Small intestine (tissue), 7 donors: ENCODE measurements at regions not wholly inside any gene's neighbourhood (a gene's known extent, or its start where the extent isn't known, plus 50 kb on each side); places are given as distances from the start of the nearest gene placed in this dataset.

Experiments
- DNase-seq, 2 donors: peaks; one replicate each; pipeline versions ENCODE4 v3.0.0 to v3.0.0-alpha.2; 2013
- FAIRE-seq: peaks from 2 replicates; lab custom pipeline; 2012; peaks lifted over from hg19 to GRCh38; lab: Jason Lieb, UNC
- H3K27ac ChIP-seq, 3 donors: one replicate each; pipeline ENCODE4 v1.5.1; 2013; ENCODE audit warnings: low read length in 2 of 3, mild to moderate bottlenecking in 2 of 3, control low read depth in 1 of 3, inconsistent platforms in 1 of 3, low read depth in 1 of 3, moderate library complexity in 1 of 3
- H3K27me3 ChIP-seq, 3 donors: one replicate each; pipeline ENCODE4 v1.6.1; 2013; ENCODE audit warnings: low read length in 3 of 3, inconsistent platforms in 1 of 3; ENCODE audit not compliant: control insufficient read depth in 3 of 3, insufficient read depth in 3 of 3
- H3K36me3 ChIP-seq, 3 donors: one replicate each; pipeline ENCODE4 v1.6.1; 2013; ENCODE audit warnings: low read length in 3 of 3, inconsistent platforms in 1 of 3, low read depth in 1 of 3, mild to moderate bottlenecking in 1 of 3, moderate library complexity in 1 of 3; ENCODE audit not compliant: control insufficient read depth in 3 of 3, insufficient read depth in 2 of 3
- H3K4me1 ChIP-seq, 3 donors: one replicate each; pipeline ENCODE4 v1.6.1; 2013; ENCODE audit warnings: low read length in 2 of 3, inconsistent platforms in 1 of 3, low read depth in 1 of 3, mild to moderate bottlenecking in 1 of 3, moderate library complexity in 1 of 3; ENCODE audit not compliant: control insufficient read depth in 3 of 3, insufficient read depth in 2 of 3
- H3K4me3 ChIP-seq, 3 donors: one replicate each; pipeline ENCODE4 v1.5.1; 2013; ENCODE audit warnings: low read length in 3 of 3, control low read depth in 1 of 3, inconsistent platforms in 1 of 3, low read depth in 1 of 3, mild to moderate bottlenecking in 1 of 3, moderate library complexity in 1 of 3
- H3K9me3 ChIP-seq, 2 donors: one replicate each; pipeline ENCODE4 v1.6.1; 2013; ENCODE audit warnings: low read depth in 1 of 2, low read length in 1 of 2; ENCODE audit not compliant: control insufficient read depth in 2 of 2, insufficient read depth in 1 of 2
- WGBS, 3 donors: extraction: QIAGEN DNeasy Blood & Tissue Kit; methylation state at CpG; one replicate each; pipeline ENCODE4 v1.1.7; 2013; 5-methylcytosine and 5-hydroxymethylcytosine counted together
- donor health status: healthy with polysubstance abuse.
- donor health status: control.
- donor health status: control.
- donor health status: Bipolar disorder and iron deficiency.
- donor health status: healthy.

DNA sequence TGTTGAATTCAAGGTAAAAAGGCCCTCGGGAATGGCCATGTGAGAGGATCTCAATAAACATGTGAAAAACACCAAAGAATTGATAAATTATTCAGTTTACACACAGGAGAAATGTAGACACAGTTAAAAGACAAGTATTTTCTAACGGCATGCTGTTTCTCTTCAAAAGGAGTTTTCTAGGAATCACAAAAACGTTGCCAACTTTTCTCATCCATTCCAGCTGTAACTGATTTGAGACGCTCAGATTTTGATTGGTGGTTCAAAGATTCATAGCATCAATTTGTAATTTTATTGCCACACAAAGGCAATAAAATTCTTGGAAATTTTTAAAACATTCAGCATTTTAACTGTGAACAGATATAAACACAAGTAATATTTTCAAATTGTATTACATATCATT is 384.9 kb upstream of the PFKP start:
- H3K27me3 ChIP-seq: no peaks in the 10 kb centered on the region
- no peaks in the 10 kb centered on the region for H3K36me3 ChIP-seq
- FAIRE-seq: no peak
- no peaks in the 10 kb centered on the region for H3K4me1 ChIP-seq
- no peak overlapping the region for H3K4me3 ChIP-seq
- H3K27ac ChIP-seq: no peak overlapping the region
- 55 to 64% (median 62%) methylated on average over 4 of the region's 4 CpGs for WGBS, 3 donors
- no peak for DNase-seq
- no peaks in the 10 kb centered on the region for H3K9me3 ChIP-seq

DNA sequence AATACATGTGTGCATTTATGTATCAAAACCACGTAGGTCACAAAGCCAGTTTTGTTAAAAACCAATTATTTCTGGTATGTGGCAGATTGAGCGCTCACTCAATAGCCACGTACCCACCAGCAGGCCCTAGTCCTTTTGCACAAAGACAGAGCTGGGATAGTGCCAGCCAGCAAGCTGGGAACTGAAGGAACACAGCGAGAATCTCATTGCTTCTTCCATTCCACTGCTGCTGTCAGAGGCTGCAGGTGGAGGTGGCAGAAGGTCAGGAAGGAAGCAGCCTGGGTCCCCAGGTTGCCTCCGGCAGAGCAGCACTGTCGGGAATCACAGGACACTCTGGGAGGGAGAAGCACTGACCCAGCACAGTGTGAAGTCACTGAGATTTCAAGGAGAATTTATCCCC is 385.5 kb upstream of the PFKP start:
- Histone ChIP-seq H3K9me3 (no peaks in the 10 kb centered on the region), H3K27ac (no peak overlapping the region), H3K36me3 (no peaks in the 10 kb centered on the region), H3K4me1 (no peaks in the 10 kb centered on the region), H3K27me3 (no peaks in the 10 kb centered on the region), H3K4me3 (no peak overlapping the region)
- DNase-seq (no peak), FAIRE-seq (no peak)
- 61 to 75% (median 72%) methylated on average over 6 of the region's 6 CpGs for WGBS, 3 donors

DNA sequence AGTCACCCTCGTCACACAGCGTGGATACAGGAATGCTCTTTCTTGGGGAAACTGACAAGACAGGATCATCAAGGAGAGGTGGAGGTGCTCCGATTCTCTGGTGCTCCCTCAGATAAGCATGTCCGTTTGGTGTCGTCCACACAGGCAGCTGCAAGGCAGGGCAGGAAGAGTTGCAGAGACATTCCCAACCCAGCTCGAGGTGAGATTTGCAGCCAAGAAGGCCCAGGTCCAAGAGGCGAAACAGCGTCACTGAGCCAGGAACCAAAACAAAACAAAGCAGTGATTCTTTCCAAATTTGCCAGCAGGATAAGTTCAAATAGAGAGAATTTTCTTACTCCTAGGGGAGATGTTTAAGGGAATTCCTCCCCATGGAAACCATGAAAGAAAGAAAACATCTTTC is 386.5 kb upstream of the PFKP start:
- Histone ChIP-seq H3K4me1 (no peaks in the 10 kb centered on the region), H3K36me3 (no peaks in the 10 kb centered on the region), H3K4me3 (no peak overlapping the region), H3K9me3 (no peaks in the 10 kb centered on the region), H3K27me3 (no peaks in the 10 kb centered on the region), H3K27ac (no peak overlapping the region)
- FAIRE-seq (no peak), DNase-seq (no peak)
- WGBS, 3 donors: 68 to 81% (median 75%) methylated on average over 8 of the region's 8 CpGs

DNA sequence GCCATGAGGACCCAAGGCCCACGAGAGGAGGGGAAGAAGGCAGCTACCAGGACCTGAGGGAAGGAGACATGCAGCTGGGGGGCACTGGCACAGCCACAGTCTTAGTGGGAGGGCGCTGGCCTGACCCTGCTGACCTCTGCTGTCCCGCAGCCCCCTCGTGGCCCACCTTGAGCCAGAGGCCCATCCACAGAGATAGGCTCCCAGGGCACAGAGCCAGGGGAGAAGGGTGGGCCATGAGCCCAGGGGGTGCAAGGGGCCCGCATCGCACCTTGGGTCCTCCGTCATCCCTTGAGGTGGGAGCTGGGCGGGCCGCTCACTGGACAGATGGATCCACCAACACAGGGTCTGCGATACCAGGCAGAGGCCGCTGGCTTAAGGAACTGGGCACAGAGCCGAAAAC is 387.7 kb upstream of the PFKP start:
- Histone ChIP-seq H3K27me3 (no peaks in the 10 kb centered on the region), H3K4me1 (no peaks in the 10 kb centered on the region), H3K36me3 (no peaks in the 10 kb centered on the region), H3K27ac (no peak overlapping the region), H3K9me3 (no peaks in the 10 kb centered on the region), H3K4me3 (no peak overlapping the region)
- 80 to 88% (median 81%) methylated on average over 12 of the region's 12 CpGs for WGBS, 3 donors
- DNase-seq: no peak
- FAIRE-seq: no peak

DNA sequence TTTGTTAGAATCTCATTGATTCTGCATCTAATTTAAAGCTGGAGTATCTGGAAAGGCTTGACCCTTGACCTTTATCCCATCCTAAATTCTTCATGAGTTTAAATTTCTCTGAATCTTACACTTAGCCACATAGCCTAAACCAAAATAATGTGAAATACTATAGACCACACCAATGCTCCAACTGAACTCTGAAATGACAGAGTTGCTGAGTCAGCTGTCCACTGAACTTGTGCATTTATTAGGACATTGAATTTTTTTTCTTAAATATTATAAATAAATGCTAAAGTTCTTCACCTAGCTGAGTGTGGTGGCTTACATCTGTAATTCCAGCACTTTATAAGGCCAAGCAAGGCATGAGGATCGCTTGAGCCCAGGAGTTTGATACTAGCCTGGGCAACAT is 390.9 kb upstream of the PFKP start:
- DNase-seq: no peak
- WGBS, 3 donors: 81 to 100% (median 93%) methylated on average over 1 of the region's 1 CpG
- Histone ChIP-seq H3K4me1 (no peaks in the 10 kb centered on the region), H3K27me3 (no peaks in the 10 kb centered on the region), H3K9me3 (no peaks in the 10 kb centered on the region), H3K4me3 (no peak overlapping the region), H3K27ac (no peak overlapping the region), H3K36me3 (no peaks in the 10 kb centered on the region)
- FAIRE-seq: no peak

DNA sequence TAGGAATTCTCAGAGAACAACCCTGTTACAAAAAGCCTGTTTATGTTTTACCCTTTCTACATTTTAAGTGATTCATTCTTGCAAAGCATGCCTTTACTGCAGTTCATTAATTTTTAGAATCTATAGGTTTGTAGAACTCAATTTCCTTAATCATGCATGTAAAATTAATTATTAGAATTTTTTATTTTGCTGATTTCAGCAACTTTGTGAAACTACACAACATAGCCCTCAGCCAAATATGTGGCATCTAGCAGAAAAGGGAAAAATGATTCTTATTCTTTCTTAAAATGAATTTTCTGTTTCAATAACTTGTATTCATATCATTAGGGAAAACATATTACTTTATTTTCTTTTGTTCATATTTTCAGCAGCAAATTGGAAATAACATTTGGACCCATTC is 392.9 kb upstream of the PFKP start:
- Histone ChIP-seq H3K9me3 (no peaks in the 10 kb centered on the region), H3K4me1 (no peaks in the 10 kb centered on the region), H3K36me3 (no peaks in the 10 kb centered on the region), H3K27ac (no peak overlapping the region), H3K27me3 (no peaks in the 10 kb centered on the region), H3K4me3 (no peak overlapping the region)
- DNase-seq (no peak), FAIRE-seq (no peak)

DNA sequence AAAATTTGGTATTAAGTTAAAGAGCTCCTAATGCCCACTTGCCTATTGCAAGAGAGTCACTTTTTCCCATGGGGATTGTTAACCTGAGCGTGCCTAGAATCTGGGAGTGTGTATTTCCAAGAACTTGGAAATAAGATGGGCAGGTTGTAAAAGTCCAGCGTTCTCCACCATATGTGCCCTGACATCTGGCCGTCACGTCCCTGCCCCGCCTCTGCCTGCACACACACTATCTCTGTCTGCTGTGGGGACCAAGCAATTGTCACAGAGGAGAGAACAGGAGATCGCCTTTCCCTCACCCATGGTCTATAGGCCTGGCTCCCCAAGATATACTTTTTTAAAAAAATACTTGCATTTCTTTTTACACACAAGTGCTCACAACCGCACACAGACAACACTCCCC is 396.5 kb upstream of the PFKP start:
- no peaks in the 10 kb centered on the region for H3K4me1 ChIP-seq
- no peaks in the 10 kb centered on the region for H3K9me3 ChIP-seq
- DNase-seq: no peak
- H3K27me3 ChIP-seq: no peaks in the 10 kb centered on the region
- no peak overlapping the region for H3K27ac ChIP-seq
- WGBS, 3 donors: 69 to 79% (median 76%) methylated on average over 7 of the region's 7 CpGs
- no peak overlapping the region for H3K4me3 ChIP-seq
- no peaks in the 10 kb centered on the region for H3K36me3 ChIP-seq
- no peak for FAIRE-seq

DNA sequence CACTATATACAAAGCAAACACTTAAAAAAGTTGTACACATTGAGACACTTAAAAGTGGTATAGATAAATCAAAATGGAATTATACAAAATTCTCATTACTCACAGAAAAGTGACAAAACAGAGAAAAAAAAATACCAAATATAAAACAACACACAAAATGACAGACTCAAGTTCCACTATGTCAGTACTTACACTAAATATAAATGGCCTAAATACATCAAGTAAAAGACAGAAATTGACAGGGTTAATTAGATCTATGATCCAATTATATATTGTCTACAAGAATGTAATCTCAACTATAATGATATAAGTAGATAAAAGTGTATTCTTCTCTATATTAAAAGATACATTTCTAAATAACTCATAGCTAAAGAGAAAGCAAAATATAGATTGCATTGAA is 401.6 kb upstream of the PFKP start:
- H3K9me3 ChIP-seq: no peaks in the 10 kb centered on the region
- H3K4me1 ChIP-seq: no peaks in the 10 kb centered on the region
- H3K36me3 ChIP-seq: no peaks in the 10 kb centered on the region
- no peak for DNase-seq
- no peak overlapping the region for H3K4me3 ChIP-seq
- H3K27me3 ChIP-seq: no peaks in the 10 kb centered on the region
- no peak for FAIRE-seq
- H3K27ac ChIP-seq: no peak overlapping the region

DNA sequence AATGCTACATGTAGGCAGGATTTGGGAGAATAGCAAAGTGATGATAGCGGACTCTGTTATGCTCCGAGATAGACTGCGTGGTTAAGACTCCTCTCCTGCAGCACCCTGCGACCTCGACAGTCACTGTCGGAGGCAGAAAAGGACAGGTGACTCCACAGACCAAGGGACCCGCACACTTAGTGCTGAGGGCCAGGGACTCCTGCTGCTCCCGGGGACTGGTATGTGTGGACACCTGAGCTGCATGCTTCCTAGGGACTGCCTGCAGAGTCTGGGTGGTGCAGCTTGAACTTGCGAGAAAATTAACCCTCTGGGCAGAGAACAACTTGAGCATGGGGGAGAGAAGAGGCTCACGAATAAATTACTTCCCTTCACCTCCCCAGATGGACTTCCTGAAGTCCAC is 407.1 kb upstream of the PFKP start:
- no peak overlapping the region for H3K27ac ChIP-seq
- no peaks in the 10 kb centered on the region for H3K9me3 ChIP-seq
- H3K4me3 ChIP-seq: no peak overlapping the region
- WGBS, 3 donors: 66 to 78% (median 69%) methylated on average over 10 of the region's 10 CpGs
- H3K27me3 ChIP-seq: peaks cover 0 to 3% (median 0%) of the 10 kb centered on the region in 3 donors
- DNase-seq (no peak), FAIRE-seq (no peak)
- H3K36me3 ChIP-seq: no peaks in the 10 kb centered on the region
- no peaks in the 10 kb centered on the region for H3K4me1 ChIP-seq
